Adipocyte (in vitro differentiated cells): ENCODE measurements at regions not wholly inside any gene's neighbourhood (a gene's known extent, or its start where the extent isn't known, plus 50 kb on each side); places are given as distances from the start of the nearest gene placed in this dataset.

Experiments used
- DNase-seq: peaks from one replicate; pipeline ENCODE4 v3.0.0-alpha.2; 2015; ENCODE audit warnings: low read depth
- H3K27me3 ChIP-seq: replicated peaks from 2 replicates; pipeline ENCODE4 v1.7.0; 2013; ENCODE audit warnings: mild to moderate bottlenecking, low read length, moderate library complexity; ENCODE audit not compliant: control insufficient read depth, insufficient read depth
- H3K36me3 ChIP-seq: 2 replicates; pipeline ENCODE4 v1.7.0; 2013; ENCODE audit warnings: low read length, mild to moderate bottlenecking, moderate library complexity; ENCODE audit not compliant: control insufficient read depth, insufficient read depth, severe bottlenecking
- H3K4me1 ChIP-seq: 2 replicates; pipeline ENCODE4 v1.7.0; 2013; ENCODE audit warnings: mild to moderate bottlenecking, low read length, moderate library complexity; ENCODE audit not compliant: control insufficient read depth, insufficient read depth
- H3K4me3 ChIP-seq: 2 replicates; pipeline ENCODE4 v1.7.0; 2013; ENCODE audit warnings: mild to moderate bottlenecking, low read length, moderate library complexity
- H3K9ac ChIP-seq: 2 replicates; pipeline ENCODE4 v1.7.0; 2013; ENCODE audit warnings: mild to moderate bottlenecking, low read length, moderate library complexity
- H3K9me3 ChIP-seq: 2 replicates; pipeline ENCODE4 v1.7.0; 2013; ENCODE audit warnings: mild to moderate bottlenecking, low read length, moderate library complexity; ENCODE audit not compliant: control insufficient read depth

DNA sequence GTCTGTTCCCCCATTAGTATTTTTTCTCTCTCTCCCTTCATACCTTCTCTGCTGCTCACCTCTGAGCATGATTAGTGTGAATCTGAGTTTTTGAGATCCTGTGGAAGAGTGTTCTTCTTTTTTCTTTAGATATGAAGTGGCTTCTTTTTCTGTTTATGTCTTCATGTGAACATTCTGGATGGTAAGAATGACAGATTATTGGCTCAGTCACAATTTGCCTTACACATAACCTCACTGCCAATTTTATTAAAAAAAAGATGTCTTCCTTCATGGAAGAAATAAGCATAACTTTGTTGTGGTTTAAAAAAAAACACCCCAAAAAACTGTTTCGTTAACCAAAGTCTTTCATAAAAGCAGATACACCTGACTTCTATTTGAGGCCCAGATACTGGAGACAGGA is 539.1 kb downstream of the PLCL1 start:
- H3K4me1 ChIP-seq = peaks cover 3% of the 10 kb centered on the region
- DNase-seq = no peak
- no peaks in the 10 kb centered on the region for H3K36me3 ChIP-seq
- no peaks in the 10 kb centered on the region for H3K27me3 ChIP-seq
- H3K9me3 ChIP-seq = no peaks in the 10 kb centered on the region
- no peak overlapping the region for H3K9ac ChIP-seq
- H3K4me3 ChIP-seq = no peak overlapping the region

DNA sequence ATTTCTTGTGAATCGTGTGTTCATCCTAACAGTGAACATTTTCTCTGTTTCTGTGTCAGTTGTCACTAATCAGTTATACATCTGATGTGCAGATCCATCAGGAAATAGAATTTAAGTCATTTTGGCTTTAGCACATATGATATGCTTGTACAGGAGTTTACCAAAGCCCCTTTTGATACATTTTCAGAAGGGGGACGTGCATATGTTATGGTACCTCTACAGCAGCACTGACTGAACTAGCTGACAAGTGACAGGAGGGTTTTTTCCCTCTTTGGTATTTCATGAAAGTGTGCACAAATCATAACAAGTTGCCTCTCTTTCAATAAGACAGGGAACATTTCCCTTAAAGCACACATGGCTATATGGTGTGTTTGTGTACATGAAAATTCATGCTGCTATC is 536.5 kb downstream of the PLCL1 start:
- Histone ChIP-seq H3K9me3 (no peaks in the 10 kb centered on the region), H3K27me3 (no peaks in the 10 kb centered on the region), H3K36me3 (no peaks in the 10 kb centered on the region), H3K4me1 (no peaks in the 10 kb centered on the region), H3K9ac (no peak overlapping the region), H3K4me3 (no peak overlapping the region)
- no peak for DNase-seq

DNA sequence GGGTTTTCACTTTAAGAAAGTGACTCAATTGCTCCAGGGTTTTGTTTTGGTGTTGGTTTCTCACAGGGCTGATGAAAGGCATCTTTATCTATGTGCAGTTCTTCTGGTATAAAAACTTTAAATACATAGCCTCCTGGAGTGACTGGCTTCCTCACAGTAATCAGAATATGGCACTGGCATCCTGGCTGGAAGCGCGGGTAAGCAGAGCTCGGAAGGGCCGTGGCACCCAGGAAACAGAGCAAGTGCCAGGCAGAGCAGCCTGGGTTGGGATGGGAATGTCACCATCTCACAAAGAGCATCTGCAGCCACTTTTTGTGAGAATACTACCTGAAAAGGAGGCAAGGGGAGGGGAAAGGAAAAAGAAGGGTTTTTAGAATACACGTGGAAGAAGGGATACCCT is 534.7 kb downstream of the PLCL1 start:
- no peaks in the 10 kb centered on the region for H3K9me3 ChIP-seq
- no peak overlapping the region for H3K9ac ChIP-seq
- no peak for DNase-seq
- H3K4me3 ChIP-seq = no peak overlapping the region
- no peaks in the 10 kb centered on the region for H3K27me3 ChIP-seq
- no peaks in the 10 kb centered on the region for H3K36me3 ChIP-seq
- H3K4me1 ChIP-seq = no peaks in the 10 kb centered on the region

DNA sequence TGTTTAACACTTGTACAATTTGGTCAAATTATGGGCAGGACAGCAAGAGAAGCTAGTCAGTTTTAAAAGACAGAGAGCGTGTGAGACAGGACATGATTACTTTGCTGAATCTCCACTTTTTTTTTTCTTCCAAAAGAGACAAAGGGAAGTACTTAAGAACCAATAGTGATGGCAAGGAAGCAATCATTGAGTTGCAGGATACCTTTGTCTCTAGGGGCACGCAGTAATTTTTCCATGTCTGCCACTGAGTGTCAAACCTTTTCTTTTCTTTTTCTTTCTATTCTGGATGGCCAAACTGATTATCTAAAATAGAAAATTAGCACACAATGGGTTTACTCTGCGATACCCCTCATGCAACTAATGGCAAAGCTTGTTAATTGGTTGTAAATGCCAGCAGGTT is 533.0 kb downstream of the PLCL1 start:
- no peaks in the 10 kb centered on the region for H3K36me3 ChIP-seq
- no peaks in the 10 kb centered on the region for H3K4me1 ChIP-seq
- no peaks in the 10 kb centered on the region for H3K9me3 ChIP-seq
- no peaks in the 10 kb centered on the region for H3K27me3 ChIP-seq
- H3K9ac ChIP-seq = no peak overlapping the region
- no peak for DNase-seq
- no peak overlapping the region for H3K4me3 ChIP-seq

DNA sequence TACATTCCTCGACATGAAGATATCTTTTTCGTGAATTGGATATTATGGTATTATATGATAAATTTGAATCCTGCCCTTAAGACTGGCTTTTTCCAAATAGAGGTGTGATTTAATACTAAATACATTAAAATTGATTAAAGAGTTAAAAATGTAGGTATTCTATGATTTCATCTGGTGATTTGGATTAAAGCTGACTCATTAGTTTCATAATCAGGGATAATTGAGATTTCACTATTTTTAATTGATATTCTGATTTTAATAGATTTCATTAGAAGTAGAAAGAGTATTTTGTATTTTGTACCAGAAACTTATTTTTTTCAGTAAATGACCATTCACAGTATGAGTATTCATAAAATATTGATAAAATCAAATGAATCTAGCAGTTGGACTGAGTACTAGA is 524.1 kb downstream of the PLCL1 start:
- Histone ChIP-seq H3K4me3 (no peak overlapping the region), H3K36me3 (no peaks in the 10 kb centered on the region), H3K27me3 (no peaks in the 10 kb centered on the region), H3K9ac (no peak overlapping the region), H3K4me1 (no peaks in the 10 kb centered on the region), H3K9me3 (no peaks in the 10 kb centered on the region)
- DNase-seq = no peak

DNA sequence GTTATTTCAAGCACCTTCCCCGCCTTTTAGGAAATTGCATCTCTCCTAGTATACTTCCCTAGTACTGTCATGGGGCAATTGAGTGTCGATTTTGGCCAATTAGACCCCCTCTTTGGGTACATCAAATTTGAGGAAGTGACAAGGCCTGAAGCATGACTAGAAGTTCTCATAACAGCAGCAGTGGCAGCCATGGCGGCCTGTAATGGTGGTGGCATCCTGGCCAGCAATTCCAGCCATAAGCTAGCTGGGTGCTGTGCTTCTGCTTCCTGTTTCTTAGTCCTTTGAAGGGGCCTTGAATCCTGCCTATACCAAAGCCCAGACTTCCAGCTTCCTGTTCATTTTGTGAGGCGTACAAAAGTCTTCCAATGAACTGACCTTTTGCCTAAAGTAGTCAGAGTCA is 523.1 kb downstream of the PLCL1 start:
- no peaks in the 10 kb centered on the region for H3K9me3 ChIP-seq
- H3K4me1 ChIP-seq = no peaks in the 10 kb centered on the region
- no peaks in the 10 kb centered on the region for H3K36me3 ChIP-seq
- no peak overlapping the region for H3K4me3 ChIP-seq
- no peak overlapping the region for H3K9ac ChIP-seq
- no peak for DNase-seq
- H3K27me3 ChIP-seq = no peaks in the 10 kb centered on the region

DNA sequence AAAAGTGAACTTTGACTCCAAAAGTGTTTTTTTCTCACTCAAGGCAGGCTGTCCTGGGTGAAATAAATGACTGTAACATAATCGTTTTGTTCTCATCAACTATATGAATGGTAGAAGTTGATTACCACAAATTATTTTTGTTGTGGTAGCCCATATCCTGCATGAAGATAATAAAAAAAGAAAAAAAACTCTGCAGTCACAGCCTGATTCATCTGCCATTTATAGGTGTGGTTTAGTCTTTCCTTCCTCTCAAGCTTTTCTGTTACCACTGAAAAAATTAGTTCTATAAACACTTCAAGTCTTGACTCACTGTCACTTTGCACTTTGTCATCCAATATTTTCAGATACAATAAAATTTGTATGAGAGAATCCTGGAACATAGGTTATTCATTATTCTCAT is 522.0 kb downstream of the PLCL1 start:
- Histone ChIP-seq H3K4me1 (no peaks in the 10 kb centered on the region), H3K36me3 (no peaks in the 10 kb centered on the region), H3K27me3 (no peaks in the 10 kb centered on the region), H3K4me3 (no peak overlapping the region), H3K9me3 (no peaks in the 10 kb centered on the region), H3K9ac (no peak overlapping the region)
- no peak for DNase-seq

DNA sequence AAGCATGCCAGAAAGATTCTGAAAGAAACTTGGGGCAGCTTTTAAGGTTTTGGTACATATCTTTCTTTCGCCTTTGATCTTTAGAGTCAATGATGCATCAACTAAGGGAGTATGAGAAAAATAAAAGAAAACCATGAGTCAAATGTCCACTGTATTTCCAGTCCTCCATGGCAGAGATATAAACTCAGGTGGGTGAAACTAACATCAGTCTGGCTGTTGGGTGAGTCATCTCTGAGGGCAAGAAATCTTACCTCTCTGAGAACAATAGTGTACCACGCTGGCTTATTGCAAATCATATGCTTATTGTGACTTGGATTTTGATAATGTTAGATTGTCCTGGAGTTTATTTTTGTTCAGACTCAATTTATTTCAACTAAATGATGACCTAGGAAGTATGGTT is 521.0 kb downstream of the PLCL1 start:
- no peak overlapping the region for H3K9ac ChIP-seq
- H3K4me3 ChIP-seq = no peak overlapping the region
- no peaks in the 10 kb centered on the region for H3K4me1 ChIP-seq
- H3K27me3 ChIP-seq = no peaks in the 10 kb centered on the region
- no peak for DNase-seq
- no peaks in the 10 kb centered on the region for H3K36me3 ChIP-seq
- no peaks in the 10 kb centered on the region for H3K9me3 ChIP-seq

DNA sequence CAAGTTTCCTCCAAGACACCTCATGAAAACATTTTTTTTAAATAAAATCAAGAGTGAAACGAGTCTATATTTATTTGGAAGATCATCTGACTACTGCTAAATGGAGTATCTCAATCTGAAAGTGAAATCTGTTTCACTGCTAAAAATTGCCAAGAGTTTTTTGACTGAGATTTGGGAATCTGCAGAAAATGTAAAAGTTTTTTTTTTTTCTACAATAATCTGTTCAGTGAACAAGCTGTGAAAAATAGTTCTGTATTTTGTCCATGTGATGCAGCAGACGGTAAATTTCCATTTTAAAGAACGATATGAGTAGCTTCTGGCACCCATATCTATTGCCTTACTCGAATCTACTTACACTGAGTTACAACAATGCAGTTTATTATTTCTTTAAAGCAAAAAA is 519.7 kb downstream of the PLCL1 start:
- no peak for DNase-seq
- Histone ChIP-seq H3K27me3 (no peaks in the 10 kb centered on the region), H3K36me3 (no peaks in the 10 kb centered on the region), H3K9me3 (no peaks in the 10 kb centered on the region), H3K9ac (no peak overlapping the region), H3K4me1 (no peaks in the 10 kb centered on the region), H3K4me3 (no peak overlapping the region)

DNA sequence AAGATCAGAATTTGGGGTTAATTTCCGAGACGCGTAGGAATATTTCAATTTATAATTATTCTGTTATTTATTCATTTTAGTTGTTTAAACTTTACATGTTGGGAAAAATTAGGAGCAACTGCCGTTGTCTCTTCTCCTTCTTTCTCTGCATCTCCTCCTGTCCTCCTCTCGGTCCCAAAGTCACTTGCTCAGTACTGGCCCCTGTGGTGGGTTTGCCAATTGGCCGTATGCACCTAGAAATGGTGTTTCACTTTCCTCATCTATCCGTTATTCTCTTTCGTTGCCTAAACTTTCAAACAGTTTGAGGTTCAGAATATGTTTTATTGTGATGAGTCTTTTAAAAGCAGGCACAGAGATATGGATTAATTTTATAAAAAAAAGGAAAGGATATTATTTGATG is 517.9 kb downstream of the PLCL1 start:
- DNase-seq = no peak
- Histone ChIP-seq H3K9me3 (no peaks in the 10 kb centered on the region), H3K36me3 (no peaks in the 10 kb centered on the region), H3K27me3 (no peaks in the 10 kb centered on the region), H3K4me3 (no peak overlapping the region), H3K9ac (no peak overlapping the region), H3K4me1 (no peaks in the 10 kb centered on the region)

DNA sequence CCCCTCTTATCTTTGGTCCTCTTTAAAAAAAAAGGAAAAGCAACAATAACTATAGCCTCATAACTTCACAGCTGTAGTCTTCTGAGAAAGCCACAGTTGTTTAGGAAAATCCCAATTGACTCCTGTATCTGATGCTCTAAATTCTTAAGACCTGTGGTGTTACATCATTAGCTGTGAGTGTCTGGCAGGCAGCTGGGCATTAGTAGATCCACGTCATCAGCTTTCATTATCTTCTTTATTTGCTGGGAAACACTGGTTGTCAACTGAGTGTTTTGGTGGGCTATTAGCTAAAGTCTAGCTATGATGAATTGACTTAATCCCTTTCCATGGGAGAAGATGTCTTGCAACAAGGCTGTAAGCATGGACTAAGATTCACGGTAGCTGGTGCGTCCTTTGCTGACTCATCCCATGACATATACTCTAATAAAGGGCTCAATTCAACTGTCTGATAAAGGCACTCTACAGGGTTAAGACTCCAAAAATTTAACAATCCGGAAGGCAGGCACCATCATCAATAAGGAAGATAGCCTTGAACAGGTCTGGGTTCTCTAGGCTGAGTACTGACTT is 517.2 kb downstream of the PLCL1 start:
- no peak overlapping the region for H3K9ac ChIP-seq
- H3K9me3 ChIP-seq = no peaks in the 10 kb centered on the region
- H3K27me3 ChIP-seq = no peaks in the 10 kb centered on the region
- no peak overlapping the region for H3K4me3 ChIP-seq
- DNase-seq = no peak
- no peaks in the 10 kb centered on the region for H3K36me3 ChIP-seq
- peaks cover 1% of the 10 kb centered on the region for H3K4me1 ChIP-seq

DNA sequence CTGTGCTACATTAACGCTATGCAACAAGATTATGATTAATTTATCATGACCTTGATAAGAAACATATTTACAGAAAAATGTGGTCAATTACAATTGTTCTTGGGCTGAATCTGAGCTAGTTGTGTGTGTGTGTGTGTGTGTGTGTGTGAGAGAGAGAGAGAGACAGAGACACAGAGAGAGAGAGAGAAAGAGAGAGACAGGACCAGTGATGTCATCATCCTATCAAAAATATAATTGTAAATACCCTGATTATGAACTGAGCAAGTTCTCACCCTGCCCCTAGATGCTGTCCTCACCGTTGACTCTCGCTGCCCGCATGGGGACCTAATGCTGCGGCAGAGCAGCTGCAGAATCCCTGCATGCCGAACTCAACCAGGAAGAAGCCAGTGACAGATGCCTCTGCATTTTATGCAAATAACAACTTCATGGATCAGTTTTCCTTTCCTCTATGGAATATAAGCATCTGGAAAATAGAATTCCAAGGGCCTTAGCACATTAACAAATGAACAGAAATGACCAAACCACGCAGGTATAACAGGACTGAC is 512.5 kb downstream of the PLCL1 start:
- Histone ChIP-seq H3K9ac (no peak overlapping the region), H3K4me1 (peaks cover 10% of the 10 kb centered on the region), H3K36me3 (no peaks in the 10 kb centered on the region), H3K9me3 (no peaks in the 10 kb centered on the region), H3K27me3 (peaks cover 3% of the 10 kb centered on the region), H3K4me3 (no peak overlapping the region)
- DNase-seq = no peak
